ENCODE measurements at regions not wholly inside any gene's neighbourhood (a gene's known extent, or its start where the extent isn't known, plus 50 kb on each side); places are given as distances from the start of the nearest gene placed in this dataset.

DNA sequence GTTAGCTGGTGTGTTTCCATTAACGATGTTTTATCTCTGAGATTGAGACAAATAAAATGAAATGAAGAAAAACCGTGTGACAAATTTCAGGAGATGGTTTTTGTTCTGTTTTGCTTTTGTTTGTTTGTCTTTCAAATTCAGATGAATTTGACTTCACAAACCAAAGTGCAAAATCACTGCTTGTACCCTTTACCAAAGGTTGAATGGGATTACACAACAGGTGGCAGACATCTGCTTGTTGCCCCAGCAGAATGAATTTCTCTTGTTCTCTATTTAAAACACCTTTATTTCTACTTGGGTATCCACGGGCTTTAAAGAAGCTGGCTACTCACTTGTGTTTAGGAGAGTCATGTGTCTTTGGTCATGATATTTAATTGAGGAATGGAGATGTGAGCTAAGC lies 239.7 kb upstream of the CLNK start:
- H4K20me1 ChIP-seq (ENCODE audit: insufficient read depth, low read length, poor library complexity, severe bottlenecking), result no peaks in the 10 kb centered on the region
- no peaks in the 10 kb centered on the region for H3K79me2 ChIP-seq (ENCODE audit: insufficient read depth, low read length)
- no peak for TF ChIP-seq EZH2phosphoT487 (IDR thresholded peaks at IDR 0.05; ENCODE audit: borderline replicate concordance)
- TF ChIP-seq, protein P1, sequence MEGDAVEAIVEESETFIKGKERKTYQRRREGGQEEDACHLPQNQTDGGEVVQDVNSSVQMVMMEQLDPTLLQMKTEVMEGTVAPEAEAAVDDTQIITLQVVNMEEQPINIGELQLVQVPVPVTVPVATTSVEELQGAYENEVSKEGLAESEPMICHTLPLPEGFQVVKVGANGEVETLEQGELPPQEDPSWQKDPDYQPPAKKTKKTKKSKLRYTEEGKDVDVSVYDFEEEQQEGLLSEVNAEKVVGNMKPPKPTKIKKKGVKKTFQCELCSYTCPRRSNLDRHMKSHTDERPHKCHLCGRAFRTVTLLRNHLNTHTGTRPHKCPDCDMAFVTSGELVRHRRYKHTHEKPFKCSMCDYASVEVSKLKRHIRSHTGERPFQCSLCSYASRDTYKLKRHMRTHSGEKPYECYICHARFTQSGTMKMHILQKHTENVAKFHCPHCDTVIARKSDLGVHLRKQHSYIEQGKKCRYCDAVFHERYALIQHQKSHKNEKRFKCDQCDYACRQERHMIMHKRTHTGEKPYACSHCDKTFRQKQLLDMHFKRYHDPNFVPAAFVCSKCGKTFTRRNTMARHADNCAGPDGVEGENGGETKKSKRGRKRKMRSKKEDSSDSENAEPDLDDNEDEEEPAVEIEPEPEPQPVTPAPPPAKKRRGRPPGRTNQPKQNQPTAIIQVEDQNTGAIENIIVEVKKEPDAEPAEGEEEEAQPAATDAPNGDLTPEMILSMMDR (conservative IDR thresholded peaks at IDR 0.05; ENCODE audit: low read length), result no peak
- H3F3A ChIP-seq (ENCODE audit: low read depth), result no peaks in the 10 kb centered on the region
- H3K9me3 ChIP-seq (ENCODE audit: insufficient read depth, low read depth, low read length), result no peaks in the 10 kb centered on the region
- no peaks in the 10 kb centered on the region for H3K9me2 ChIP-seq (replicated peaks; ENCODE audit: low read depth, low read length)
- no peak overlapping the region for H3K9ac ChIP-seq (ENCODE audit: low read depth, low read length, poor library complexity, severe bottlenecking)
- H2AFZ ChIP-seq (ENCODE audit: low read length), result no peak overlapping the region
- no peaks in the 10 kb centered on the region for H3K27me3 ChIP-seq (ENCODE audit: insufficient read depth, low read length, poor library complexity, severe bottlenecking)
- no peaks in the 10 kb centered on the region for H3K36me3 ChIP-seq (ENCODE audit: insufficient read depth, low read length)
- H3K4me1 ChIP-seq (ENCODE audit: insufficient read depth, low read length, poor library complexity, severe bottlenecking), result no peaks in the 10 kb centered on the region
- H3K4me3 ChIP-seq (ENCODE audit: low read length, poor library complexity, severe bottlenecking), result no peak overlapping the region
- no peak overlapping the region for H3K4me2 ChIP-seq (ENCODE audit: low read depth, low read length, poor library complexity, severe bottlenecking)

- Histone ChIP-seq H3K27me3 (ENCODE audit: insufficient read depth, low read length, poor library complexity, severe bottlenecking) (no peaks in the 10 kb centered on the region), H3K4me1 (ENCODE audit: insufficient read depth, low read length, poor library complexity, severe bottlenecking) (peaks cover 13% of the 10 kb centered on the region), H3K4me3 (ENCODE audit: low read length, poor library complexity, severe bottlenecking) (no peak overlapping the region), H3F3A (ENCODE audit: low read depth) (no peaks in the 10 kb centered on the region), H3K9me2 (replicated peaks; ENCODE audit: low read depth, low read length) (no peaks in the 10 kb centered on the region), H2AFZ (ENCODE audit: low read length) (no peak overlapping the region), H3K9me3 (ENCODE audit: insufficient read depth, low read depth, low read length) (no peaks in the 10 kb centered on the region), H4K20me1 (ENCODE audit: insufficient read depth, low read length, poor library complexity, severe bottlenecking) (no peaks in the 10 kb centered on the region), H3K4me2 (ENCODE audit: low read depth, low read length, poor library complexity, severe bottlenecking) (no peak overlapping the region), H3K79me2 (ENCODE audit: insufficient read depth, low read length) (no peaks in the 10 kb centered on the region), H3K36me3 (ENCODE audit: insufficient read depth, low read length) (no peaks in the 10 kb centered on the region), H3K9ac (ENCODE audit: low read depth, low read length, poor library complexity, severe bottlenecking) (no peak overlapping the region)
- TF ChIP-seq, protein P1 (conservative IDR thresholded peaks at IDR 0.05; ENCODE audit: low read length), result no peak
- no peak for TF ChIP-seq EZH2phosphoT487 (IDR thresholded peaks at IDR 0.05; ENCODE audit: borderline replicate concordance)
Measured at GRCh38 chr4:10917566-10917965, 233.0 kb upstream of the CLNK start.

- Histone ChIP-seq H3K9me2 (replicated peaks; ENCODE audit: low read depth, low read length) (no peaks in the 10 kb centered on the region), H2AFZ (ENCODE audit: low read length) (no peak overlapping the region), H4K20me1 (ENCODE audit: insufficient read depth, low read length, poor library complexity, severe bottlenecking) (no peaks in the 10 kb centered on the region), H3K9me3 (ENCODE audit: insufficient read depth, low read depth, low read length) (no peaks in the 10 kb centered on the region), H3K79me2 (ENCODE audit: insufficient read depth, low read length) (no peaks in the 10 kb centered on the region), H3K4me1 (ENCODE audit: insufficient read depth, low read length, poor library complexity, severe bottlenecking) (peaks cover 38% of the 10 kb centered on the region), H3K9ac (ENCODE audit: low read depth, low read length, poor library complexity, severe bottlenecking) (no peak overlapping the region), H3K36me3 (ENCODE audit: insufficient read depth, low read length) (no peaks in the 10 kb centered on the region; the same call in 1 of the 2 replicates), H3K4me3 (ENCODE audit: low read length, poor library complexity, severe bottlenecking) (no peak overlapping the region), H3F3A (ENCODE audit: low read depth) (no peaks in the 10 kb centered on the region), H3K4me2 (ENCODE audit: low read depth, low read length, poor library complexity, severe bottlenecking) (no peak overlapping the region), H3K27me3 (ENCODE audit: insufficient read depth, low read length, poor library complexity, severe bottlenecking) (no peaks in the 10 kb centered on the region)
- TF ChIP-seq EZH2phosphoT487 (IDR thresholded peaks at IDR 0.05; ENCODE audit: borderline replicate concordance), result no peak
- TF ChIP-seq, protein P1 (conservative IDR thresholded peaks at IDR 0.05; ENCODE audit: low read length), result no peak
Measured at GRCh38 chr4:10898072-10898471, 213.5 kb upstream of the CLNK start.

Measured in Loucy (cell line).